ENCODE measurements at regions not wholly inside any gene's neighbourhood (a gene's known extent, or its start where the extent isn't known, plus 50 kb on each side); places are given as distances from the start of the nearest gene placed in this dataset.
A peak's percentile ranks its signal among the peaks of the same experiment; 100 is the strongest.

GRCh38 chr3:193903512-193903817, 232.5 kb upstream of the HES1 start:
- Histone ChIP-seq H3K27me3 (no peaks in the 10 kb centered on the region), H3K36me3 (no peaks in the 10 kb centered on the region), H3K4me3 (no peak overlapping the region), H3K27ac (no peak overlapping the region), H3K9me3 (no peaks in the 10 kb centered on the region), H3K4me1 (peaks cover 7% of the 10 kb centered on the region)
- TF ChIP-seq EP300 (IDR thresholded peaks at IDR 0.05) (no peak), POLR2AphosphoS5 (IDR thresholded peaks at IDR 0.05) (no peak), CTCF (IDR thresholded peaks at IDR 0.05) (no peak), POLR2A (IDR thresholded peaks at IDR 0.05) (no peak)
- DNase-seq (ENCODE audit: low spot score in 2 of 2): no peak
- 92% methylated on average over 8 of the region's 8 CpGs for WGBS

- no peak overlapping the region for H3K27ac ChIP-seq
- WGBS: 93% methylated on average over 4 of the region's 4 CpGs
- peaks cover 7% of the 10 kb centered on the region for H3K4me1 ChIP-seq
- no peak for DNase-seq (ENCODE audit: low spot score in 2 of 2)
- H3K27me3 ChIP-seq: no peaks in the 10 kb centered on the region
- no peaks in the 10 kb centered on the region for H3K36me3 ChIP-seq
- H3K9me3 ChIP-seq: no peaks in the 10 kb centered on the region
- no peak for TF ChIP-seq EP300 (IDR thresholded peaks at IDR 0.05)
- no peak for TF ChIP-seq POLR2AphosphoS5 (IDR thresholded peaks at IDR 0.05)
- no peak for TF ChIP-seq CTCF (IDR thresholded peaks at IDR 0.05)
- TF ChIP-seq POLR2A (IDR thresholded peaks at IDR 0.05): no peak
- H3K4me3 ChIP-seq: no peak overlapping the region
Observed at GRCh38 chr3:193903966-193904365, 232.0 kb upstream of the HES1 start.

- H3K36me3 ChIP-seq: no peaks in the 10 kb centered on the region
- H3K9me3 ChIP-seq: no peaks in the 10 kb centered on the region
- DNase-seq (ENCODE audit: low spot score in 2 of 2): no peak
- 70% methylated on average over 14 of the region's 14 CpGs for WGBS
- TF ChIP-seq CTCF (IDR thresholded peaks at IDR 0.05) (no peak), POLR2A (IDR thresholded peaks at IDR 0.05) (no peak), EP300 (IDR thresholded peaks at IDR 0.05) (no peak), POLR2AphosphoS5 (IDR thresholded peaks at IDR 0.05) (no peak)
- no peak overlapping the region for H3K4me3 ChIP-seq
- peak overlapping the region; percentile 19 for H3K27ac ChIP-seq
- H3K27me3 ChIP-seq: no peaks in the 10 kb centered on the region
- H3K4me1 ChIP-seq: peaks cover 10% of the 10 kb centered on the region
Observed at GRCh38 chr3:193905541-193906396, 230.2 kb upstream of the HES1 start.

GRCh38 chr3:193906849-193907410, 229.0 kb upstream of the HES1 start:
- Histone ChIP-seq H3K4me3 (no peak overlapping the region), H3K27me3 (no peaks in the 10 kb centered on the region), H3K36me3 (no peaks in the 10 kb centered on the region), H3K4me1 (peaks cover 16% of the 10 kb centered on the region), H3K27ac (no peak overlapping the region), H3K9me3 (no peaks in the 10 kb centered on the region)
- TF ChIP-seq POLR2AphosphoS5 (IDR thresholded peaks at IDR 0.05) (no peak), CTCF (IDR thresholded peaks at IDR 0.05) (no peak), POLR2A (IDR thresholded peaks at IDR 0.05) (no peak), EP300 (IDR thresholded peaks at IDR 0.05) (no peak)
- WGBS: 91% methylated on average over 2 of the region's 2 CpGs
- no peak for DNase-seq (ENCODE audit: low spot score in 2 of 2)

- DNase-seq (ENCODE audit: low spot score in 2 of 2): no peak
- H3K36me3 ChIP-seq: no peaks in the 10 kb centered on the region
- H3K4me3 ChIP-seq: no peak overlapping the region
- TF ChIP-seq POLR2AphosphoS5 (IDR thresholded peaks at IDR 0.05): no peak
- TF ChIP-seq EP300 (IDR thresholded peaks at IDR 0.05): no peak
- no peak for TF ChIP-seq POLR2A (IDR thresholded peaks at IDR 0.05)
- TF ChIP-seq CTCF (IDR thresholded peaks at IDR 0.05): no peak
- 100% methylated on average over 1 of the region's 1 CpG for WGBS
- H3K27me3 ChIP-seq: no peaks in the 10 kb centered on the region
- H3K4me1 ChIP-seq: peaks cover 16% of the 10 kb centered on the region
- H3K9me3 ChIP-seq: no peaks in the 10 kb centered on the region
- no peak overlapping the region for H3K27ac ChIP-seq
Observed at GRCh38 chr3:193908181-193908744, 227.7 kb upstream of the HES1 start.

Data from suprapubic skin (tissue), 4 donors.